ENCODE measurements at regions not wholly inside any gene's neighbourhood (a gene's known extent, or its start where the extent isn't known, plus 50 kb on each side); places are given as distances from the start of the nearest gene placed in this dataset.

- no peaks in the 10 kb centered on the region for H3K27me3 ChIP-seq (ENCODE audit: insufficient read depth, low read length, poor library complexity)
Measured at GRCh38 chr3:117519776-117520175, 810.2 kb downstream of the TUSC7 start.

GRCh38 chr3:117520582-117520981 lies 811.0 kb downstream of the TUSC7 start:
- H4K20me1 ChIP-seq (ENCODE audit: insufficient read depth, low read length): no peaks in the 10 kb centered on the region
- no peak for ATAC-seq (ENCODE audit: insufficient read depth, low read depth)

More at GRCh38 chr3:117519776-117520175, 810.2 kb downstream of the TUSC7 start:
- Histone ChIP-seq H3K9ac (ENCODE audit: low read depth, low read length) (no peak overlapping the region), H3K4me1 (ENCODE audit: insufficient read depth, low read length) (no peaks in the 10 kb centered on the region), H3K79me2 (ENCODE audit: insufficient read depth, low read length) (no peaks in the 10 kb centered on the region), H3K9me3 (ENCODE audit: insufficient read depth, low read length, severe bottlenecking) (no peaks in the 10 kb centered on the region), H4K20me1 (ENCODE audit: insufficient read depth, low read length) (no peaks in the 10 kb centered on the region), H3K27ac (ENCODE audit: low read length) (no peak overlapping the region), H3K4me3 (ENCODE audit: low read depth in 1 of 2, low read length in 2 of 2) (no peak overlapping the region), H3K4me2 (ENCODE audit: insufficient read depth, low read length) (no peak overlapping the region), H2AFZ (ENCODE audit: low read depth, low read length) (no peak overlapping the region), H3K36me3 (ENCODE audit: insufficient read depth, low read length) (no peaks in the 10 kb centered on the region)
- ATAC-seq (ENCODE audit: insufficient read depth, low read depth) (no peak), DNase-seq (no peak)
- TF ChIP-seq CTCF (IDR thresholded peaks at IDR 0.05; ENCODE audit: borderline replicate concordance, extremely low read depth, low read length, poor library complexity, severe bottlenecking): no peak
- no peak for TF ChIP-seq EZH2 (IDR thresholded peaks at IDR 0.05; ENCODE audit: borderline replicate concordance, low read depth, low read length, severe bottlenecking)

GRCh38 chr3:117523418-117523817 lies 813.8 kb downstream of the TUSC7 start:
- no peak for ATAC-seq (ENCODE audit: insufficient read depth, low read depth)

More at GRCh38 chr3:117520582-117520981, 811.0 kb downstream of the TUSC7 start:
- H3K4me3 ChIP-seq (ENCODE audit: low read depth in 1 of 2, low read length in 2 of 2): no peak overlapping the region
- no peak overlapping the region for H2AFZ ChIP-seq (ENCODE audit: low read depth, low read length)
- no peaks in the 10 kb centered on the region for H3K27me3 ChIP-seq (ENCODE audit: insufficient read depth, low read length, poor library complexity)
- no peak overlapping the region for H3K9ac ChIP-seq (ENCODE audit: low read depth, low read length)
- no peak overlapping the region for H3K4me2 ChIP-seq (ENCODE audit: insufficient read depth, low read length)
- H3K27ac ChIP-seq (ENCODE audit: low read length): no peak overlapping the region
- TF ChIP-seq EZH2 (IDR thresholded peaks at IDR 0.05; ENCODE audit: borderline replicate concordance, low read depth, low read length, severe bottlenecking): no peak
- H3K36me3 ChIP-seq (ENCODE audit: insufficient read depth, low read length): no peaks in the 10 kb centered on the region
- no peak for DNase-seq
- H3K9me3 ChIP-seq (ENCODE audit: insufficient read depth, low read length, severe bottlenecking): no peaks in the 10 kb centered on the region
- H3K4me1 ChIP-seq (ENCODE audit: insufficient read depth, low read length): no peaks in the 10 kb centered on the region
- no peaks in the 10 kb centered on the region for H3K79me2 ChIP-seq (ENCODE audit: insufficient read depth, low read length)

GRCh38 chr3:117524890-117525289 lies 815.3 kb downstream of the TUSC7 start:
- Histone ChIP-seq H4K20me1 (ENCODE audit: insufficient read depth, low read length) (no peaks in the 10 kb centered on the region), H3K9me3 (ENCODE audit: insufficient read depth, low read length, severe bottlenecking) (no peaks in the 10 kb centered on the region), H3K4me1 (ENCODE audit: insufficient read depth, low read length) (no peaks in the 10 kb centered on the region), H3K79me2 (ENCODE audit: insufficient read depth, low read length) (no peaks in the 10 kb centered on the region), H3K27me3 (ENCODE audit: insufficient read depth, low read length, poor library complexity) (no peaks in the 10 kb centered on the region), H2AFZ (ENCODE audit: low read depth, low read length) (no peak overlapping the region), H3K27ac (ENCODE audit: low read length) (no peak overlapping the region), H3K36me3 (ENCODE audit: insufficient read depth, low read length) (no peaks in the 10 kb centered on the region), H3K4me2 (ENCODE audit: insufficient read depth, low read length) (no peak overlapping the region), H3K9ac (ENCODE audit: low read depth, low read length) (no peak overlapping the region), H3K4me3 (ENCODE audit: low read depth in 1 of 2, low read length in 2 of 2) (no peak overlapping the region)
- DNase-seq (no peak), ATAC-seq (ENCODE audit: insufficient read depth, low read depth) (no peak)
- TF ChIP-seq EZH2 (IDR thresholded peaks at IDR 0.05; ENCODE audit: borderline replicate concordance, low read depth, low read length, severe bottlenecking) (no peak), CTCF (IDR thresholded peaks at IDR 0.05; ENCODE audit: borderline replicate concordance, extremely low read depth, low read length, poor library complexity, severe bottlenecking) (no peak)

More at GRCh38 chr3:117523418-117523817, 813.8 kb downstream of the TUSC7 start:
- Histone ChIP-seq H3K27ac (ENCODE audit: low read length) (no peak overlapping the region), H3K4me2 (ENCODE audit: insufficient read depth, low read length) (no peak overlapping the region), H3K9ac (ENCODE audit: low read depth, low read length) (no peak overlapping the region), H3K4me1 (ENCODE audit: insufficient read depth, low read length) (no peaks in the 10 kb centered on the region), H3K9me3 (ENCODE audit: insufficient read depth, low read length, severe bottlenecking) (no peaks in the 10 kb centered on the region), H3K4me3 (ENCODE audit: low read depth in 1 of 2, low read length in 2 of 2) (no peak overlapping the region), H4K20me1 (ENCODE audit: insufficient read depth, low read length) (no peaks in the 10 kb centered on the region), H3K79me2 (ENCODE audit: insufficient read depth, low read length) (no peaks in the 10 kb centered on the region), H2AFZ (ENCODE audit: low read depth, low read length) (no peak overlapping the region), H3K36me3 (ENCODE audit: insufficient read depth, low read length) (no peaks in the 10 kb centered on the region), H3K27me3 (ENCODE audit: insufficient read depth, low read length, poor library complexity) (no peaks in the 10 kb centered on the region)
- DNase-seq: no peak
- TF ChIP-seq EZH2 (IDR thresholded peaks at IDR 0.05; ENCODE audit: borderline replicate concordance, low read depth, low read length, severe bottlenecking): no peak
- no peak for TF ChIP-seq CTCF (IDR thresholded peaks at IDR 0.05; ENCODE audit: borderline replicate concordance, extremely low read depth, low read length, poor library complexity, severe bottlenecking)
